ENCODE measurements at regions not wholly inside any gene's neighbourhood (a gene's known extent, or its start where the extent isn't known, plus 50 kb on each side); places are given as distances from the start of the nearest gene placed in this dataset.

DNA sequence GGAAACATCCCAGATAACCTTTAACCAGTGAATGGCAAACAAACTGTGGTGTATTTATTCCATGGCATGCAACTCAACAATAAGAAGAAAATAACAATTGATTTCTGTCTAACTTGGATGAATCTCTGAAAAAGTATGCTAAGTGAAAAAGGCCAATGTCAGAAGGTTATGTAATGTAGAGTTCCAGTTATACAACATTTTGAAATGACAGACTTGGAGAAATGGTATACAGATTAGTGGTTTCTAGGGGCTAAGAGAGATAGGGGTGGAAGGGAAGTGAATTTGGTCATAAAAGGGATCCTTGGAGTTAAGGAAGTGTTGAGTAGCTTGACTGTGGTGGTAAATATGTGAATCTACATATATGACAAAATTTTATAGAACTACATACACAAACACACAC, 269.4 kb upstream of the SUCLG2 start:
- TF ChIP-seq GATA2 (IDR thresholded peaks at IDR 0.05; ENCODE audit: low read depth, low read length) (no peak), GATA3 (IDR thresholded peaks at IDR 0.05; ENCODE audit: low read depth, low read length) (no peak)

DNA sequence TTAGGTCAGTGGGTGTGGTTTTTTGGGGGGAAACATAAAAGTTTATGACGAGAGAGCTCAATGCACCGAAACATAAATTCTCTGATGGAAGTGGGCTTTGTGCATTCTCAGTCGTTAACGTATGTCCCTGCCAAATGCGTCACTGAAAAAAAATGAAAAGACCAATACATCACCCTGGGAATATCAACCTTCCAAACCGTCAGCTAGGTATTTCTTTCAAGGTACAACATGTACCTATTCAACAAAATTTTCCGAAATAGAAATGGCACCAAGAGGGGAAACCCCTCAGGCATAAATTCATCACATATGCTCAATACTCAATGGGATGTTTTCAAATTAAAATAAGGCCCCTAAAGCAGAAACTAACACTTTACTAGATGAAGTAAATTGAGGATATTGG, 266.6 kb upstream of the SUCLG2 start:
- TF ChIP-seq GATA3 (IDR thresholded peaks at IDR 0.05; ENCODE audit: low read depth, low read length) (no peak), GATA2 (IDR thresholded peaks at IDR 0.05; ENCODE audit: low read depth, low read length) (no peak)

- TF ChIP-seq GATA3 (IDR thresholded peaks at IDR 0.05; ENCODE audit: low read depth, low read length) (no peak), GATA2 (IDR thresholded peaks at IDR 0.05; ENCODE audit: low read depth, low read length) (no peak)
Observed at GRCh38 chr3:67920311-67920710, 265.9 kb upstream of the SUCLG2 start.

DNA sequence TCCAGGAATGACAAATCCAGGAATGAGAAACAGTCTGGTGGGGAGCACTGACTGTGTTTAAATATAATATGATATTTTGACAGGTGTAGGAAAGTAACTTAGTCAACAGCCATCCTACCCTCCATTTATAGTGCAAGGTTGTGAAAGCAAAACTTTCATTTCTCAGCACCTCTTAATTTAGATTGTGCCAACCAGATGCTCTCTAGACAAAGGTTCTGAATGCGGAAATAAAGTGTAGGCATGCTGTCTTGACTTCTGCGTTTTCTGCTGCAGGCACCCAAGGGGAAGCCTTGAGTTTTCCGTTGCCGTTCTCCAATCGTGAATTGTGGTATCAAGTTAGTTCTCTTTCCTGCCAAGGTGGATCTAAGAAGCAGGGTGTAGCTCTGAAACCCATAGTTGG, 261.9 kb upstream of the SUCLG2 start:
- no peak for TF ChIP-seq GATA2 (IDR thresholded peaks at IDR 0.05; ENCODE audit: low read depth, low read length)

DNA sequence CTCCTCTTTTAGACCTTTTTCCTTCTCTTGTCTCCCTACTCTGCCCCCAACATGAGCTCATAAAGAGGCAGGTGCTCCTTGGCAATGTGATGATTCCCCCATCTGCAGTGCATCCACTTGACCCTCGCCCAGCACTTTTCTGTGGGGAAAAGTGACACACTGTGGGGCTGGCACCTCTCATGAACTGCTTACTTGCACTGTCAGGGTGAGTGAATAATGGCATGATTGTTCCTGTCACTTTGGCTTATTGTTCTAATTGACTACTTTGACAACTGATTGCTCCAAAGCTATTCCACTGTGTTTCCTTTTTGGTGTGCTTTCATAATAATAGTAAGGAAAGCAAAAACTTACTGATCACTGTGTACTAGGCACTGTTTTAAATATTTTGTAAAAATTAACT, 253.3 kb upstream of the SUCLG2 start:
- TF ChIP-seq GATA3 (IDR thresholded peaks at IDR 0.05; ENCODE audit: low read depth, low read length) = no peak
- no peak for TF ChIP-seq GATA2 (IDR thresholded peaks at IDR 0.05; ENCODE audit: low read depth, low read length)

GRCh38 chr3:67906261-67906660, 251.8 kb upstream of the SUCLG2 start:
- TF ChIP-seq GATA3 (IDR thresholded peaks at IDR 0.05; ENCODE audit: low read depth, low read length) (no peak), GATA2 (IDR thresholded peaks at IDR 0.05; ENCODE audit: low read depth, low read length) (peak; percentile 61; the same call in 1 of the 2 replicates)

DNA sequence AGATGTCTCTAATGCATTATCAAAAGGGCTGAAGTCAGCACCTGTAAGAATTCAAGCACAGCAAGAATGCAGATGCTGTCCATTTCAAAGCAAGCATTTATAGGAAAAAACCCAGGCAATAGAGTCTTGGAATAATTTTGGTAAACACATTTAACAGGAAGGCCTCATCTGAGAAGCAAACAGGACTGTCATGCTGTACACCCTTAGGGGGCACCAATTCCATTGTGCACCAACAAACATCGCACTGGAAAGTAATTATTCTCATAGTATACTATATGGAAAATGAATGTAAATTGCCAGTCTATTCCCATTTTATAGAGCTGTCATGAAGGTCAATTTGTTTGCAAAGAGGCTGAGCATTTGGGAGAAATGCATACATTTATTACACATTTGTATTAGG, 247.3 kb upstream of the SUCLG2 start:
- TF ChIP-seq GATA2 (IDR thresholded peaks at IDR 0.05; ENCODE audit: low read depth, low read length) (no peak), GATA3 (IDR thresholded peaks at IDR 0.05; ENCODE audit: low read depth, low read length) (no peak)

DNA sequence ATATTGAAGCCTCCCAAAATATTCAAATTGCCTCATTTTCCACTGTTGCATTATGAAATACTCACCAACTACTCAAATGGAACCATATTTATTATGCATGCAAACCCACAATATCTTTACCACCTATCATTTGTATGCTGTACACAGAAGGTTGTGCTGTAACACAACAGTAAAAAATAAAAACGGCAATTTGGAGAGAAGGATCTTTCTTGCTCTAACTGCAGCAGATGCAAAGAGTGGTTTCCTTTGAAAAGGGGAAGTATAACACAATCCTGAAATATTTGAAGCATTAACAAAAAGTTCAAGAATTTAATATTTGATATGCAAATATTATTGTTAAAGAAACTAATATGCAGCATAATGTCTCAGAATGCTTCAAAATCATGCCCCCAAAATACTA, 244.5 kb upstream of the SUCLG2 start:
- TF ChIP-seq GATA2 (IDR thresholded peaks at IDR 0.05; ENCODE audit: low read depth, low read length) = no peak
- no peak for TF ChIP-seq GATA3 (IDR thresholded peaks at IDR 0.05; ENCODE audit: low read depth, low read length)

GRCh38 chr3:67897351-67898336, 243.2 kb upstream of the SUCLG2 start:
- no peak for TF ChIP-seq GATA2 (IDR thresholded peaks at IDR 0.05; ENCODE audit: low read depth, low read length)
- no peak for TF ChIP-seq GATA3 (IDR thresholded peaks at IDR 0.05; ENCODE audit: low read depth, low read length)

DNA sequence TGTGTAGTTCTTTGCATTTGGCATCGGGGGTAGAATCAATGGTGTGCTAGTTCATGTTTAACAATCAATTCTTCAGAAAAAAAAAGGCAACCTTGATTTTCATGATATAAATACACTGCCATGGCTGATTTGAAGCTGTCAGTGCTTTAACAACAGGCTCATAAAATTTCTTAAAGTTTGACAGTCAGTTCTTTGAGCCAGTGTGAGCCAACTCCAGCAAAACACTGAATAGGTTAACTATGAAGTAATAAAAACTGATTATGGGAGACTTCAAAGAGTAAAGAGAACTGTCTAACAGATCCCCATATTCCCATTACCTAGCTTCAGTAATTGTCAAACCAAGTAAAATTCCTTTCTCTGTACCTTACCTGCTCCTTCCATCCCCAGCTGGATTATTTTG, 241.7 kb upstream of the SUCLG2 start:
- TF ChIP-seq GATA2 (IDR thresholded peaks at IDR 0.05; ENCODE audit: low read depth, low read length) (no peak), GATA3 (IDR thresholded peaks at IDR 0.05; ENCODE audit: low read depth, low read length) (no peak)

- TF ChIP-seq GATA3 (IDR thresholded peaks at IDR 0.05; ENCODE audit: low read depth, low read length) (no peak), GATA2 (IDR thresholded peaks at IDR 0.05; ENCODE audit: low read depth, low read length) (no peak)
Observed at GRCh38 chr3:67894510-67894909, 240.1 kb upstream of the SUCLG2 start.

DNA sequence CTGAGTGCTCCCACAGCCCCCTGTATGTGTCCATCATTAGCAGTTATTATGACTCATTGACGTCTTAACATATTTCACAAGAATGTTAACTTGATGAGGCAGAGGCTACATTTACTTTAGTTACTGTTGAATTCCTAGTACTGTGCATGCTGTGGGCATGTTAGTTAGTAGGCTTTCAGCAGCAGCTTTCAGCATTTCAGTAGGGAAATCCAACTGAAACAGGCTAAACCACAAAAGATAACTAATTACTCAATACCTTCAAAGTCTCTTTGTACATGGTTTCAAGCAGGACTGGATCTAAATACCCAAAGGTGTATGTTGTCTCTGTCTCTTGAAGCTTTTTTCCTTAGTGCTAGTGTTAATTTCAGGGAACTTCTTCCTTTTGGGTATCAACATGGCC, 229.9 kb upstream of the SUCLG2 start:
- no peak for TF ChIP-seq GATA2 (IDR thresholded peaks at IDR 0.05; ENCODE audit: low read depth, low read length)
- no peak for TF ChIP-seq GATA3 (IDR thresholded peaks at IDR 0.05; ENCODE audit: low read depth, low read length)

- no peak for TF ChIP-seq GATA3 (IDR thresholded peaks at IDR 0.05; ENCODE audit: low read depth, low read length)
Observed at GRCh38 chr3:67883766-67884165, 229.4 kb upstream of the SUCLG2 start.

GRCh38 chr3:67882981-67883380, 228.6 kb upstream of the SUCLG2 start:
- TF ChIP-seq GATA2 (IDR thresholded peaks at IDR 0.05; ENCODE audit: low read depth, low read length) (no peak), GATA3 (IDR thresholded peaks at IDR 0.05; ENCODE audit: low read depth, low read length) (no peak)

- TF ChIP-seq GATA2 (IDR thresholded peaks at IDR 0.05; ENCODE audit: low read depth, low read length) (no peak), GATA3 (IDR thresholded peaks at IDR 0.05; ENCODE audit: low read depth, low read length) (no peak)
Observed at GRCh38 chr3:67876261-67876660, 221.8 kb upstream of the SUCLG2 start.
